ENCODE measurements at regions not wholly inside any gene's neighbourhood (a gene's known extent, or its start where the extent isn't known, plus 50 kb on each side); places are given as distances from the start of the nearest gene placed in this dataset.

DNA sequence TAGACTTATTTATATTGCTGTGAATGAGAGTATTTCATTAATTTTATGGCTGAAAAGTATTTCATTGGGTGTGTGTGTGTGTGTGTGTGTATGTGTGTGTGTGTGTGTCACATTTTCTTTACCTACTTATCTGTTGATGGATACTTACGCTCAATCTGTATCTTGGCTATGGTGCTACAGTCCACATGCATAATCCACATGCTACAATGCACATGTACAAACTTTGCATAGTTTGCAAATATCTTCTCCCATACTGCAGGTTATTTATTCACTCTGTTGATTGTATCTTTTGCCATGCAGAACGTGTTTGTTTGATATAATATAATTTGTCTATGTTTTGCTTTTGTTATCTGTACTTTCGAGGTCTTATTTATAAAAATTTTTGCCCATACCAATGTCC is 167.8 kb downstream of the RAB28 start:
- DNase-seq (ENCODE audit: low read depth), result no peak

DNA sequence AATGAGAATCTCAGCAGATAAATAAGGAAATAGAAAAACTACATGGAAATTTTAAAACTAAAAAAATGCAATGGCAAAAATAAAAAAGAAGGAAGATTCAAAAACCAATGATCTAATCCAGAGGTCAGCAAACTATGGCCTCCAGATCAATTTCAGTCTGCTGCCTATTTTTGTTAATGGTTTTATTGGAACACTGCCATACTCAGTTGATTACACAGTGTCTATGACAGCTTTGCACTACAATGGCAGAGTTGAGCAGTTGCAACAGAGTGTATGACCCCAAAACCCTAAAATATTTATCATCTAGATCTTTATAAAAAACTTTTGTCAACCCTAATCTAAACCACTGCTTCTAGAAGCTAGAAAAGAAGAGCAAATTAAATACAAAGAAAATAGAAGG is 170.3 kb downstream of the RAB28 start:
- no peak for DNase-seq (ENCODE audit: low read depth)

DNA sequence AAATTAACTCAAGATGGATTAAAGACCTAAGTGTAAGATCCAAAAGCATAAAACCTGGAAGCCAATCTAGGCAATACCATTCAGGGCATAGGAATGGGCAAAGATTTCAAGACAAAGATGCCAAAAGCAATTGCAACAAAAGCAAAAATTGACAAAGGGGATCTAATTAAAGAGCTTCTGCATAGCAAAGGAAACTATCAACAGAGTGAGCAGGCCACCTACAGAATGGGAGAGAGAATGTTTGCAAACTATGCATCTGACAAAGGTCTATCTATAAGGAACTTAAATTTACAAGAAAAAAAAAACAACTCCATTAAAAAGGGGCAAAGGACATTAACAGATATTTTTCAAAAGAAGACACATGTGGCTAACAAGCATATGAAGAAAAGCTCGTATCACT is 171.9 kb downstream of the RAB28 start:
- no peak for DNase-seq (ENCODE audit: low read depth)

DNA sequence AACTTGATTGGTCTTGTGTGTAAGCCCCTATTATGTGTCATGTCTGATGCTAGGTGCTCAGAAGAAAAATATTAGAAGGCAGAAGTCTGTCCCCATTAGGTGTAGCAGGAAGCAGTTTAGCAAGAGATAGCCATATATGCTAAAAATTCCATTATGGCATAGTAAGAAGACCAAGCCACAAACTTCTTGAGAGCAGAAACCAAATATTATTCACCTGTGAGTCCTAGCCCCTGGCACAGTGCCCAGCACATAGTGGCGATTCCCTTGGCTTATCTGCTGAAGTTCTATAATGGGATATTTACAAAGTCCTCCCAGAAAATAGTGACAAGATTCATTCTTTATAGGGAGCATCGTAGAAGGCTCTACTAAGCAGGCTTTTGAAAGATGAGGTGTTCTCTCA is 174.4 kb downstream of the RAB28 start:
- DNase-seq (ENCODE audit: low read depth), result peak; percentile 25

DNA sequence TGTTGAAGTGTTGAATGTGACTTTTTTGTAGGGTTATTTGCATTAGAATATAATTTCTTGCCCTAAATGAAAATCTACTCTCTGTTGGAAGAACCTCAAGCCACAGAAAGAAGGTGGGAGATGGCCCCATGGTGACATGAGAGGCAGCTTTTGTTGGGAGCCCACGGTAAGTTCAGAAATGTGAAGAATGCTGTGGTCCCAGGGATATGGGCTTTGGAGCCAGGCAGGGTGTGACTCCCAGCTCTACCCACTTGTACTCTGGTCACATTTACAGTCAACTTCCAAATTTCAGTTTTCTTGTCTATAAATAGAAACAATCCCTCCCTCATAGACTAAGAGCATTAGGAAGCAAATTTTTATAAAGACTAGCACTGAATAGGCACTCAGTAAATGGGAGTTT is 177.8 kb downstream of the RAB28 start:
- no peak for DNase-seq (ENCODE audit: low read depth)

DNA sequence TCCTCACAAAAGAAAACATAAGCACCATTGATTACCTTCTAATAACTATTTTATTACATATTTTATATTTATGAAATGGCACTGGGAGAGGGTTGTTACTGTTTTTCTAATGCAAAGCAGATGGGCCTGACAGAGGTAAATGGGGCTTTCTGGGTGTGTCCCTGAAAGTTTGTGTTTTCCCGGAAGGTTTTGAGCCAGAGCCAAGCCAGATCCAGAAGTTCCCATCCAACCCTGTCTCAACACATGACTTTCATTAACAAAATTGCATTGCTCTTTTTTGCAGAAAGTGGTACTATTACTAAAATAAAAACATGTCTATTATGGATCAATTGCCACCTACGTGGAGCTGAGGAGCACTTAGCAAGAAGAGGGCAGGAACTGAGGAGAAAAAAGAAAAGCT is 181.3 kb downstream of the RAB28 start:
- DNase-seq (ENCODE audit: low read depth), result no peak

DNA sequence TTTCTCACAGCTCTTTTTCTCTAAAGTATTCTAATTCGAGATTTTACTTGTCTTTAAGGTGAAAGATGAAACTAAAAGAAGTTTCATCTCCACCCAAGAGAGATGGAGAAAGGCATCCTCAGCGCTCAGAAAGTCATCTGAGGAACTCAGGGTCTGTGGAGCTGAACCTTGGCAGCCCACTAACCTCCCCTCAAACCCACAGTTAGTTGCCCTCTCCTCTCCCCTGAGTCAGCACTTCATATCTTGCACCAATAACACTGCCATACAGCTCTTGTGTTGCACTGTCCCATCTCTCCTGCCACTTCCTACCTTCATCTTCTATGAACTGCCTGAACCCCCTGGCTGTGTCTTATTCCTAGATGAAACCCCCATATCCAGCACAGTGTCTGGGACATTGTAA is 184.8 kb downstream of the RAB28 start:
- DNase-seq (ENCODE audit: low read depth), result no peak

DNA sequence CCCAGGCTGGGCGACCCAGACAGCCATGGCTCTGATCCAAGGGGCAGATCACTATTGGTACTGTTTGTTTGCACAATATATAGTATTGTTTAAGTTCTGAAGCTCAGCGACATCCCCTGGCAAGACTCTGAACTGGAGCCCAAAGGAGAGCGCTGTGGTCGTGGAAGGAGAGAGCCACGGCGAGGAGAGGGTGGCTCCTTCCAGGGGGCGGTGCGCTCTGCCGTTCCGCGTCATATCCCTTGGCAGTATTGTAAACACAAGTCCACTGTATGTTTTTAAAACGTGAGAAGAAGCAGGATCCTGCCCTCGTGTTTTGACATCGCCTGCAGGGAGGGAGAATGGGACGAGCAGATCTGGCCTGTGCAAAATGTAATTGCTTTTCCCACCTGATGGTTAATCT is 185.5 kb downstream of the RAB28 start:
- no peak for DNase-seq (ENCODE audit: low read depth)

DNA sequence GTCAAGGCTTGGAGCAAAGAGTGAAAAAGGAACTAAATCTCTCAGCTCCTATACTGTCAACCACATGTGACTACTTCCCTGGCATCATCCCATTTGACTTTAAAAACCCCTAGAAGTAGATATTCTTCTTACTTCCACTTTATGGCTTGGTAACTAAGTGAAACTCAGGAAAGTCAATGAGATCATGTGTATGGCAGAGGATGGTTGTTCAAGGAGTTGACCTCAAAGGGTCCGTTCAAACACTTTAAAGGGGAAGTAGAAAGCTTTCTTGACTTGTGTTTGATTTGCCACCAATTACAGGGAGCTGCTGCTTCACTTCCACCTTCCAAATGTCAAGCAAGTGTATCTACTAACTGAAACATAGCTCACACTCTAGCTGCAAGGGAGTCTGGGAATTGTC is 187.2 kb downstream of the RAB28 start:
- no peak for DNase-seq (ENCODE audit: low read depth)

DNA sequence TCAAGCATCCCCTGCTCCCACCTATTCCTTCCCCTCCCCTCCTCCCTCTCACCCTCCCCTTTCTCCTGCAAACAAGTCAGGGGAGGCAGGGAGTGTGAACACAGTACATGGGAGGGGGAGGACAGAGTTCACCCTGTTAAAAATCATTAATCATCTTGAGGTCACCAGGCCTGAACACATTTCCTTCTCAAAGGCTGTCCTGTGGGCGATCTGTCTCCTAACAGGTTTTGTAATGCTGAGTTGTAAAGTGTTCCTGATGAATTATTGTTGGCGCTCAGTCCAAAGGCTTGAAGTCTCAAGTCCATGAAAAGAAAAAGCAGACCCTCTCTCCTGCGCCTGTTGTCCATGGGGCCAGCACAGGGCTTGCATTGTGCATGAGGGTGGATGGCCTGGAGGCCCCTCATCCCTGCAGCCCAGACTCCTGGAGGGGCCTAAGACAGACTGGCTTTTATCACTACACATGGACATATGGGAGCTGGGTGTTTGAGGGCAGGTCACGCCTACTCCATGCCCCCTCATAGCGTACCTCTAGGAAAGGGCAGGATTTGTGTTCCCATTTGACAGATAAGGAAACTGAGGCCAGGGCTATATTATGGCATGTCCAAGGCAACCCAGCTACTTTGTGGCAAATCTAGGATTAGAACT is 189.1 kb downstream of the RAB28 start:
- DNase-seq (ENCODE audit: low read depth), result no peak

DNA sequence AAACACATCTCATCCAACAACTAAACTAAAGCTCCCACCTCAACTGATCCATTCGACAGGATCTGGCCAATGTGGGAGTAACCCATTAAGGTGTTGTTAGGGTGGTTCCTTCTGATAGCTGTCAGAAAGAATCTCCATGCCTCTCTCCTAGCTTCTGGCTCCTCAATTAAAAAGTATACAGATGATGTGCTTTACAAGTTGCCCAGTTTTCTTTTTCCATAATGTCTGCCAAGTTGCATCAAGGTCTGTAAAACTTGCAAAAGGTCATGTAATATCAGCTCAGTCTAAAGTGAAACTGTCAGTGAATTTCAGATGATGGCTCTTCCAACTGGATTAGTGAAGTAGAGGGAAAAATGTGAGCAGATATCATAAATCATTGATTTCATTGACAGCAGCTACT is 191.8 kb downstream of the RAB28 start:
- DNase-seq (ENCODE audit: low read depth), result no peak

DNA sequence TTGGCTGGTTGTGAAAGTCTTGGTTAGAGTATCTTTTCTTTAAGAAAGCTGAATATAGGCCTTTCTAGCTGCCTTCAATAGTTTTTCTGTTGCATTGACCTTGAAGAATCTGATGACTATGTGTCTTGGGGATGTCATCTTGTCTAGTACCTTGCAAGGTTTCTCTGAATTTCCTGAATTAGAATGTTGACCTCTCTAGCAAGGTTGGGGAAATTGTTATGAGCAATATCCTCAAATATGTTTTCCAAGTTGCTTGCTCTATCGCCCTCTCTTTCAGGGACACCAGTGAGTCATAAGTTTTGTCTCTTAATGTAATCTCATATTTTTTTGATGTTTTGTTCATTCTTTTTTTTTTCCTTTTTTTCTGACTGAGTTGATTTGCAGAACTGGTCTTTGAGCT is 194.7 kb downstream of the RAB28 start:
- DNase-seq (ENCODE audit: low read depth), result peak; percentile 63

DNA sequence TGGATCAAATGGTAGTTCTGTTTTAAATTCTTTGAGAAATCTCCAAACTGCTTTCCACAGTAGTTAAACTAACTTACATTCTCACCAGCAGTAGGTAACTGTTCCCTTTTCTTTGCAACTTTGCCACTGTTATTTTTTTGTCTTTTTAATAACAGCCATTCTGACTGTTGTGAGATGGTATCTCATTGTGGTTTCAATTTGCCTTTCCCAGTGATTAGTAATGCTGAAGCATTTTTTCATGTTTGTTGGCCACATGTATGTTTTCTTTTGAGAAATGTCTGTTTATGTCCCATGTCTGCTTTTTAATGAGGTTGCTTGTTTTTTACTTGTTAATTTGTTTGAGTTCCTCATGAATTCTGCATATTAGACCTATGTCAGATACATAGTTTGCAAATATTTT is 198.8 kb downstream of the RAB28 start:
- peak; percentile 10 for DNase-seq (ENCODE audit: low read depth)

DNA sequence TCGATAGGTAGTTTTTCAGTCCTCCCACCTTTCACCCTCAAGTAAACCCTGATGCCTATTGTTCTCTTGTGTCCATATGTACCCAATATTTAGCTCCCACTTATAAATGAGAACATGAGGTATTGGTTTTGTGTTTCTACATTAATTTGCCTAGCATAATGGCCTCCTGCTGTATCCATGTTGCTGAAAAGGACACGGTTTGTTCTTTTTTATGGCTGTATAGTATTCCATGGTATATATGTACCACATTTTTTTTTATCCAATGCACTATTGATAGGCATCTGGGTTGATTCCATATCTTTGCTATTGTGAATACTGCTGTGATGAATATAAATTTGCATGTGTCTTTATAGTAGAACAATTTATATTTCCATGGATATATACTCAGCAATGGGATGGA is 199.2 kb downstream of the RAB28 start:
- no peak for DNase-seq (ENCODE audit: low read depth)

DNA sequence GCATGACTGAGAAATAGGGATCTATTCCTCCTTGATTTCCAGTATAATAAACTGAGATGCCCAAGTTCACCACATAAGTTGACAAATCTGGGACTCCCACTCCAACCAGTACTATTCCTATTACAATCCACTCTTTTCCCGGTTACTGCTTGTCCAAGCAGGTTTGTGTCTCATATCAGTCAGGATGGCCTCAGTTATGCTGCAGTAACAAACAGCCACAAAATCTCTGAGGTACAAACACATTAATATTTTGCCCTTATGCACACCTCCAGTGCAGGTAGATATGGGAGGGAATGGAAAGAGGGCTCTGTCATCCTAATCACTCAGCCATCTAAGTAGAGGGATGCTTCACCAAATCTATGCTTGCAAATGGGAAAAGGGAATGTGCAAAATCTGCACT is 207.8 kb downstream of the RAB28 start:
- no peak for DNase-seq (ENCODE audit: low read depth)

DNA sequence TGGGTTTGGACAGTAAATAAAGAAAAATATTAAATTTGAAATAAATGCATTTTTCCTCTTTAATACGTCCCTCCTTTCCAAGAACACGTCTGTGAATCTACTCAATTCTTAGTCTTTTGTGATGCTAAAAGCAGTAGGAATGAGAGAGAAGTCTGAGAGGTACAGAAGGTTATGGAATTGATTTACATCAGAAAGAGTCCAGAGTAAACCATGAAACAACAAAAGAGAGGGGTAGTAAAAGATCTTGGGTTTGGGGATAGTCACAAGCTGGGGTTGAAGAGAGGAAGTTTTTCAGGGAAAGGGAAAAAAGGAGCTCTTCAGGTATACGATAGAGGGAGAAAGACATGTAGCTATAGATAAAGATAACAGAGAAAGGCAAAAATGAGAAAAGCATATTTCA is 215.4 kb downstream of the RAB28 start:
- no peak for DNase-seq (ENCODE audit: low read depth)

DNA sequence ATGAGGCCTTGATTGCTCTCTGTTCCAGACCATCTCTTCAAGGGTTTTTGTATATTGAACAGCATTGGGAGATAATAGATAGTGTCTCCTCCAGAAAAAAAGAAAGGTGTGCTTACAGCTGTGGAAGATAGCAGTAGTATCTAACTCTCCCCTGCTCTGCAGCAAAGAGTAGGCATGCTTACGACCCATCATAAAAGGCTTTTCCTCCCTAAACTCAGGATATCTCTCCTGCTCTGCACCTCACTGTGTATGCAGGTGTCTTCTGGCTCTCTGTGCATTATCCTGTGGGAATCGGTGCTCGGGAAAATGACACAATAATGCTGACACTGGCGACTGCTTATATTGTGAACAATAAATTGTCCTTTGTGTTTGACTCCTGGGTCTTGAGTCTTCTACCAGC is 216.0 kb downstream of the RAB28 start:
- no peak for DNase-seq (ENCODE audit: low read depth)

DNA sequence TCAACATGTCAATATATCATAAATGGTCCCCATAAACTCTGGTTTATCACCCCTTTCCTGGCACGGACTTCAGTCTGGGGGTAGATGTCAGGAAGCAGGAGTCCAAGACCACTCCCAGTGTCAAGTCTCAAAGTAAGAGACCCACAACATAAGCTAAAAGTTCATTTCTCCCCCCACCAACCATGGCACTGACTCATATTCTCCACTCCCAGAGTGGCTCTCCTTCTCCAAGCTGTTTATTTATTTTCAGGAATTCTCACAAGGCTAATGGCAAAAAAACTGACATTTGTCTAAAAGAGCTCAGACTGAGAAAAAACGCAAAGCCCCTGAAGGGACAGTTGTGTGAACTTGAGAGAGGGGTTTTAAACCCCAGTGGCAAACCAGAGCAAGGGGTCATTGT is 217.0 kb downstream of the RAB28 start:
- DNase-seq (ENCODE audit: low read depth), result no peak

DNA sequence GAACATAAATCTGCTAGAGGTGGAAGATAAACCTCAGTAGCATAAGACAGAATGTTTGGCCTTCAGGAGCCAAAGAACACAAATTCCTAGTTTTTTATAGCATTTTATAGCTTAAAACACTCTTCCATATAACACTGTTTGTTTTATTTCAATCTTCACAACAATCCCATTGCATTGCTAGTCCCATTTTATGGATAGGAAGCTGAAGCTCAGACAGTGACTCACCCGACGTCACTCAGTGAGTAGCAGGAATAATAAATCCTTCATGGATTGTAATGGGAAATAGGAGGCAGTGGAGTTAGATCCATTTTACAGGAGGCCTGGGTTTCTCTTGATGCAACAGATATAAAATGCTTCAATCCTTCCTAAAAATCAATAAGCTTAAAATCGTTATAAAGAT is 217.5 kb downstream of the RAB28 start:
- no peak for DNase-seq (ENCODE audit: low read depth)

DNA sequence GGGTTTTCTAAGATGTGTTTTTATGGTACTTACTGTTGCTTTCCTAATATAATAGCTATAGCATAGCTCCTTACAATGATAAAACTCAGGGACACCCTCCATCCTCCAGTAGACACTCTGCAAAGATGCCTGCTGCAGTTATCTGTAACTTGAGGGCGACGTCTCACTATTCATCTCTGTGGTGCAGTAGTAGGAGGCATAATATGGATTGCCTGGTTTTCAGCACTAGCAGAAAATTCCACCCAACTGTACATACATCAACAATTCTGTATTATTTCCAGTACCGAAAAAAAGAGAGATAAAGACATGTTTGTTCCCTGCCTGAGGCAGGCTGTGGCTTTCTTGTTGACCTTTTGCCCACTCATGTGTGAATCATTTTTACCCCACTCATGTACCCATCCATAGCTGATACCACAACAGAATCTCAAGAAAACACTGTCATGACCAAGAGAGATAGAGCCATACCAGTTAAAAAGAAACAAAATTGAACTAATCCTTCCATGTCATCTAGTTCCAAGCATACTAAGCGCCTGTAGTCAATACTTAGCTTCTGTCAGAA is 220.1 kb downstream of the RAB28 start:
- peak; percentile 32 for DNase-seq (ENCODE audit: low read depth)

DNA sequence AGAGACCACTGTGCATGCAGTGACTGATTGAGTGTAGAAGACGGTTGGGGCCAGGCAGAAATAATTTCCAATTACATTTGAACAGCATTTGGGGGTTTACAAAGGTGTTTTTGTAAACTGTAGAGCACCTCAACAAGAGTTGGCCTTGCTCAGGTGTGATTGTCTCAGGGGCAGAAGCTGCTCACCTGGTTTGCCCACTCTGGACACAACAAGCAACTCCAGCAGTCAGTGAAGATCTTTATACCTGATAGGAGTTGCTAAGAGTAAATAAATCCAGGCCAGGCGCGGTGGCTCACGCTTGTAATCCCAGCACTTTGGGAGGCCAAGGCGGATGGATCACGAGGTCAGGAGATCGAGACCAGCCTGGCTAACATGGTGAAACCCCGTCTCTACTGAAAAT is 221.3 kb downstream of the RAB28 start:
- DNase-seq (ENCODE audit: low read depth), result no peak

DNA sequence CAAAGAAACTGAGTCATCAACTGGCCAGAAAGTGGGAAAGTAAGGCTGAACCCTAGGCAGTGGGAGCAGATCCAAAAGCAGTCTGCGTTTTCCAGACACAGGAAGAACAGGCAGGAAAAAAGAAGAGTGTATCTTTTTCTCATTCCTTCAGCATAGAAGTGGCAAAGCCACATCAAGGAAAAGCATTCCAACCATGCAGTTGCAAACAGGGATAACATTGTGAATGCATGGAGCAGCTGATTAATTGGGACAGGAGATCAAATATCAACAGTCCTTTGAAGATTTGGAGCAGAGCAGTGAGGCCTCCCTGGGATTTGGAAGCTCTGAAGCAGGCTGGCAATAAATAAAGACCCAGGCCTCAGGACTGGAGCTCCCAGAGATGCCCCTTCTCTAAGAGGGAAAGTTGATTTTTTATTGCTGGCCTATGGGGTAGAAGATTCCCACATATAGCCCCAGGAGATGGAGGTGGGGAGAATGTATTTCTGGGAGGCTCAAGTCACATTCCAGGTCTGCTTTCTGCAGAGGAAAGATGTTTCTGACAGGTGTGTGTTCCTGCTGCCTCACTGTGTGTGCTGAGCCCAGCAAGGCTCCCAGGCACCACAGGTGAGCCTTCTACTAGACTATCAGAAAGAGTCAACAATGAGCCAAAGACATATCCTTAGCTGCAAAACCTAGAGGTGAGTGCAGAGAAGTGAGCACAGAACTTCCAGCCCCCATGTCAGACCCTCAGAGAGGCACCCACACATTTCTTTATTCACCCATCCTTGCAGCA is 222.5 kb downstream of the RAB28 start:
- DNase-seq (ENCODE audit: low read depth), result no peak

DNA sequence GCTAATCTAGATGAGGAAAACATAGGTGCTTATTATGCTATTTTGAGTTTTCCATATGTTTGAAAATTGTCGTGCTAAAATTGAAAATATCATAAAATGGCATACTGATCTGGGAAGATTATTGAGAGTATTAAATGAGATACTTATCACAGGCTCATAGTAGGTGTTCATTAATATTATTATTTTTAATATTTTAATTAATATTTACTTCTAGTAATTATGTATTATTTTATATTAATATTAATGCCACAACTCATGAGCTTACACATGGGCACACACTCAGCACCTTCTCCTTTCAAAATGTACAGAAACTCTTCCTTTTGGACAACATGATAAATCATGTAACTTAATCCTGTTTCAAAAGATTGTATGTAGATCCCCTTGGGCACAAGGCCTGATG is 223.6 kb downstream of the RAB28 start:
- DNase-seq (ENCODE audit: low read depth), result no peak

DNA sequence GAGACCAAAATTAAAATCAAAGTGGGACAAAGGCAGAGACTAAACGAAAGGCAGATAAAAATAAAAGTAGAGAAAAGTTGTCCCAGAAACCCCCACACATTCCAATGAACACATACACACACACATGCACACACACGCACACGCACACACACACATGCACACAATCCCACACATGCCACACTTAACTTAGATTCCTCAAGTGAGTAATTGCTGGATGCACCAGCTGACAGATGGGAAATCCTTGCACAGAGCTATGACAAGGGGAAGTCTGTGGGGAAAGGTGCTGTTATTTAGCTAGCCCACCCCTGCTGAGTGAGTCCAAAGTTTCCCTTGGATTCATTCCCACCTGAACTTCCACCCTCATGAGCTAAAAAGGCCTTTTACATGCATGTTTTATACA is 233.9 kb downstream of the RAB28 start:
- DNase-seq (ENCODE audit: low read depth), result no peak

Measured in ELR (cell line).